ENCODE measurements at regions not wholly inside any gene's neighbourhood (a gene's known extent, or its start where the extent isn't known, plus 50 kb on each side); places are given as distances from the start of the nearest gene placed in this dataset.

- no peak overlapping the region for H3K27ac ChIP-seq (ENCODE audit: low read depth, low read length, poor library complexity, severe bottlenecking)
- peaks cover 6% of the 10 kb centered on the region for H3K27me3 ChIP-seq (replicated peaks; ENCODE audit: insufficient read depth, low read depth, low read length, poor library complexity)
- H3K36me3 ChIP-seq (ENCODE audit: insufficient read depth, low read length, poor library complexity, severe bottlenecking), result no peaks in the 10 kb centered on the region
- DNase-seq (ENCODE audit: low spot score), result no peak
- intact Hi-C loops (cut with micrococcal nuclease; ENCODE audit: unreplicated experiment), result no loop called here
- H3K4me3 ChIP-seq (ENCODE audit: low read depth, low read length, poor library complexity, severe bottlenecking), result no peak overlapping the region
- ChIA-PET CTCF (no interaction called here), POLR2A (ENCODE audit: low non-redundant PET) (no interaction called here)
- no TSS peak for BruUV-seq (replicated peaks)
- TF ChIP-seq CTCF (conservative IDR thresholded peaks at IDR 0.05; ENCODE audit: low read depth, low read length) (no peak), EZH2 (IDR thresholded peaks at IDR 0.05; ENCODE audit: borderline replicate concordance, low read depth, low read length, poor library complexity, severe bottlenecking) (no peak)
- no peaks in the 10 kb centered on the region for H3K9me3 ChIP-seq (ENCODE audit: low read depth, low read length, poor library complexity, severe bottlenecking)
- H3K4me1 ChIP-seq (ENCODE audit: insufficient read depth, low read length, poor library complexity, severe bottlenecking), result no peaks in the 10 kb centered on the region
Measured at GRCh38 chr22:22040908-22041307, 58.3 kb upstream of the TOP3B start.

GRCh38 chr22:22040472-22040871 is 57.9 kb upstream of the TOP3B start:
- TF ChIP-seq EZH2 (IDR thresholded peaks at IDR 0.05; ENCODE audit: borderline replicate concordance, low read depth, low read length, poor library complexity, severe bottlenecking) (no peak), CTCF (conservative IDR thresholded peaks at IDR 0.05; ENCODE audit: low read depth, low read length) (no peak)
- intact Hi-C loops (cut with micrococcal nuclease; ENCODE audit: unreplicated experiment), result no loop called here
- CTCF ChIA-PET, result no interaction called here
- Histone ChIP-seq H3K4me3 (ENCODE audit: low read depth, low read length, poor library complexity, severe bottlenecking) (no peak overlapping the region), H3K27me3 (replicated peaks; ENCODE audit: insufficient read depth, low read depth, low read length, poor library complexity) (peaks cover 6% of the 10 kb centered on the region), H3K4me1 (ENCODE audit: insufficient read depth, low read length, poor library complexity, severe bottlenecking) (no peaks in the 10 kb centered on the region), H3K9me3 (ENCODE audit: low read depth, low read length, poor library complexity, severe bottlenecking) (no peaks in the 10 kb centered on the region), H3K27ac (ENCODE audit: low read depth, low read length, poor library complexity, severe bottlenecking) (no peak overlapping the region), H3K36me3 (ENCODE audit: insufficient read depth, low read length, poor library complexity, severe bottlenecking) (no peaks in the 10 kb centered on the region)
- no TSS peak for BruUV-seq (replicated peaks)
- DNase-seq (ENCODE audit: low spot score), result no peak
- POLR2A ChIA-PET (ENCODE audit: low non-redundant PET), result no interaction called here

- Histone ChIP-seq H3K27me3 (replicated peaks; ENCODE audit: insufficient read depth, low read depth, low read length, poor library complexity) (peaks cover 6% of the 10 kb centered on the region), H3K4me1 (ENCODE audit: insufficient read depth, low read length, poor library complexity, severe bottlenecking) (no peaks in the 10 kb centered on the region), H3K9me3 (ENCODE audit: low read depth, low read length, poor library complexity, severe bottlenecking) (no peaks in the 10 kb centered on the region), H3K27ac (ENCODE audit: low read depth, low read length, poor library complexity, severe bottlenecking) (no peak overlapping the region), H3K4me3 (ENCODE audit: low read depth, low read length, poor library complexity, severe bottlenecking) (no peak overlapping the region), H3K36me3 (ENCODE audit: insufficient read depth, low read length, poor library complexity, severe bottlenecking) (no peaks in the 10 kb centered on the region)
- BruUV-seq (replicated peaks), result no TSS peak
- CTCF ChIA-PET, result no interaction called here
- no peak for DNase-seq (ENCODE audit: low spot score)
- TF ChIP-seq CTCF (conservative IDR thresholded peaks at IDR 0.05; ENCODE audit: low read depth, low read length) (no peak), EZH2 (IDR thresholded peaks at IDR 0.05; ENCODE audit: borderline replicate concordance, low read depth, low read length, poor library complexity, severe bottlenecking) (no peak)
- intact Hi-C loops (cut with micrococcal nuclease; ENCODE audit: unreplicated experiment), result no loop called here
- POLR2A ChIA-PET (ENCODE audit: low non-redundant PET), result no interaction called here
Measured at GRCh38 chr22:22039286-22040074, 56.9 kb upstream of the TOP3B start.

All from A673 (cell line).